ENCODE measurements at regions not wholly inside any gene's neighbourhood (a gene's known extent, or its start where the extent isn't known, plus 50 kb on each side); places are given as distances from the start of the nearest gene placed in this dataset.

GRCh38 chr6:146887447-146888077 is 288.8 kb downstream of the ADGB start:
- DNase-seq = no peak

DNA sequence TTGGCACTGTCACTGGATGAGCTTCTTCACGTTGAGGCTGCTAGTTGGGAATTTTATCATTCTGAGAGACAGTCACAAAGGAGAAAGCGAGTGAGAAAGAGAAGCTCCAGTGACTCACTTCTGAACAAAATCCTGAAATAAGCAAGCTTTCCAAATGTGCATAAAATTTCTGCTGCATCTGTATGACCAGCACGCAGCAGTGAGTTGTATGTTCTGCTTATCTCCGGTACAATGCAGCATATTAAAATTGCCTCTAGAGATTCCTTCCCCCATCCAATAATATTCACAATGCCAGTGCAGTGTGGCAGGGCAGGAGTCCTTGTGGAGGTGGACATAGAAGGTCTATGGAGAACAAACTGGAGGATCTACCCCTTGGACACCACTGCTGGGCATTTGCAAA is 290.5 kb downstream of the ADGB start:
- DNase-seq = no peak

- no peak for DNase-seq
Observed at GRCh38 chr6:146890172-146890571, 291.4 kb downstream of the ADGB start.

DNA sequence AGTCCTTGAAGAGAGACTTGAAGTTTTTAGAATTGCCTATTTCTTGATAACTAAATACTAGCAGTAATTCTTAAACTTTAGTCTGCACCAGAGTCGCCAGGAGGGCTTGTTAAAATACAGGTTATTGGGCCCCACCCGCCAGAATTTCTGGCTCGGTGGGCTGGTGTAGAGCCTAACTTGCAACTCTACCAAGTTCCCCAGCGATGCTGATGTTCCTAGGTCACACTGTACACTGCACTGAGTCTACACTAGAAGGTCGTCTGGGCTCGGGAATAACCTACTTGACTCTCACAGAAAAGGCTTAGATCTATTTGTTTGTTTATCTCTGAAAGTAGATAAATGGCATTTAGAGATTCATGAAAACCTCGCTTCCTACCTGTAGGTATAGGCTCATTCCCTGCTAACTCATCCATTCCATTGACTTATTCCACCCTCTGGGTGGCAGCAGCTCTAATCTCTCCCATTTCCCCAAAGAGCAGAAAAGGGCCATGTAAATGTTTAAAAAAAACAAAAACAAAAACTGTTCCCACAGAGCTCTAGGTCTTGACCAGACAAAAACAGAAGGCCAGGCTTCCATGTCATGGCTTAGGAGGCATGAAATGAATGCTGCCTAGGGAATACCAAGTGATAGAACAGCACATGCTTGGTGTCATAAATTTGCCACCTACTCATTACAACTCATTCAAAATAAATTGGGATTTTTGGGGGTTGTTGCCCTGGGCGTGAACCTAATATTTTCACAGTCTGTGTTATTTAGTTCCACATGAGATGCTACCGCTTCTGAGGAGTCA is 292.1 kb downstream of the ADGB start:
- no peak for DNase-seq

- DNase-seq = no peak
Observed at GRCh38 chr6:146891615-146892265, 293.0 kb downstream of the ADGB start.

GRCh38 chr6:146892283-146892612 is 293.5 kb downstream of the ADGB start:
- no peak for DNase-seq

GRCh38 chr6:146892613-146893401 is 294.0 kb downstream of the ADGB start:
- no peak for DNase-seq

DNA sequence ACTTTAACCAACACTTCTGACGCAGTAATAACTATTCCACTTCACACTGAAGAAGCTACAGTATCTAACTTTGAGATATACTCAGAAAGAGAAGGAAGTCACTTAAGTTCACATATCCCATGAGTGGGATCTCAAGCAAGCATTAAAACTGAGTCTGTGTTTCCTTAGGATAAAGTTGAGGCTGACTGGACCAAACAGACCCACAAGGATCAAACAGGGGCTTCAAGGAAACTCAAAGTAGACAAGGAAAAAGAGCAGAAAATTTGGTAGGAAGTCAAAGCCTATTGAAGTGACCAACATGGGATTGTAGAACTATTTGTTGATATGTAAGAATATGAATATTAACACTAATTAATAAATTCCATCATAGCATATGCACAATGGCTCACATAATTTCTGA is 294.9 kb downstream of the ADGB start:
- no peak for DNase-seq

DNA sequence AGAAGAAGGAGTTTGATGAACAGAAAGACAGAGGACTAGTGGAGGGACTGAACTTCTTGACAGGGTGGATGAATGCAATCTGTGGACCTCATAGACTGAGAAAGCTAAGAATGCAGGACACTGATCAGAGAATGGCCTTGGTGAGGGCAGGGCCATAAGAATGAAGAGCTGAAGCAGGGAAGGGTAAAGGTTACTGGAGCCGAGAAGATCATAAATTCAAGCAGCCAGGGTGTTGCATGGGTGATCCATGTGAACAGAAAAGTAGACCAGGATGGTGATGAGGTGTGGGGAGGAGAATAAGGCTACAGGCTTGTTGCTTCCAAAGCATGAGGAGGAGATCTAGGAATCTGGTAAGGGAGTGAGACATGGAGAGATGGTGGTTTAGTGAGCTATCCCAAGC is 295.9 kb downstream of the ADGB start:
- no peak for DNase-seq

GRCh38 chr6:146895101-146895771 is 296.5 kb downstream of the ADGB start:
- no peak for DNase-seq

DNA sequence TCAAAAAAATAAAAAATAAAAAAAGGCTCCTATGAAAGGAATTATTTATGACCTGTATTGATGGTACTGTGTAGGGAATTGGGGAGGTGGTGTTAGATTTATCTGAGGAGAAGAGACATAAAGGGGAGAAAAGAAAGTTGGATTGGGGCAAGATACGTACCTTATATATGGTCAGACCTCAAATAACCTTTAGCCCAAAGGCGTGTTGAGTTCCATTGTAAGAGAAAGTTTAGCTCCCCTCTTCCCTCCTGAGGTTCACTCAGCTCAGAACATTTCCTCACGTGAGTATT is 296.9 kb downstream of the ADGB start:
- DNase-seq = no peak

DNA sequence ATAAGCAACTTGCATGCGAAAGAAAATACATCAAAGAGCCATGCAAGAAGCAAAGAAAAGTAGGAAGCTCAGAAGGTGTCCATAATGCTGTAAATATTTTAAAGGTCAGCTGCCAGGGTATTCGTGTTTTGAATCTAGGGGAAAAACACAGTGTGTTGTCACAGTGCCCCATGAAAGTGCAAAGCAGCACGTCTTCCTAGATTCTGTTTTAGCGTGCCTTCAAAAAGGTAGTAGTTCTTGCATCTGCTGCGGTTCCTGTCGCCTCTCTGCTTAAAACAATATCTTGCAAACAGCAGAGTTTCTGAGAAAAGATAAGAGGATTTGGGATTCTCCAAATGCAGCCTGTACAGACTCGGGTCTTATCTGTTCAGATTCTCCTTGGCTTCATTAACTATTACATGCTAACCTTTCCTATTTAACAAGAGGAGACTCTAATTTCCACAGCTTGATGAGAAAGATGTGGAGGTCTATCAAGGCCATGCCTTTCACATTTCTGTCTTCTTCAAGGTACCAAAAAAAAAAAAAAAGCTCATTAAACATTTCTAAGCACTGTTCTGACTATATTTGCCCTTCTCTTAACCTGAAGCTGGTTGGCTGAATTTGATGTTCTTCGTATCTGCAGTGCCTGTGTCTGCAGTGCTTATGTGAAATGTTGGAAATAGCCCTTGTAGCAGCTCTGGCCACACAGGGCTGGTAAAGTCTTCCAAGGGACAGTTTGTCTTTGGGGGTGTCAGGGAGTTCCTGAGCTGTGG is 297.5 kb downstream of the ADGB start:
- no peak for DNase-seq

DNA sequence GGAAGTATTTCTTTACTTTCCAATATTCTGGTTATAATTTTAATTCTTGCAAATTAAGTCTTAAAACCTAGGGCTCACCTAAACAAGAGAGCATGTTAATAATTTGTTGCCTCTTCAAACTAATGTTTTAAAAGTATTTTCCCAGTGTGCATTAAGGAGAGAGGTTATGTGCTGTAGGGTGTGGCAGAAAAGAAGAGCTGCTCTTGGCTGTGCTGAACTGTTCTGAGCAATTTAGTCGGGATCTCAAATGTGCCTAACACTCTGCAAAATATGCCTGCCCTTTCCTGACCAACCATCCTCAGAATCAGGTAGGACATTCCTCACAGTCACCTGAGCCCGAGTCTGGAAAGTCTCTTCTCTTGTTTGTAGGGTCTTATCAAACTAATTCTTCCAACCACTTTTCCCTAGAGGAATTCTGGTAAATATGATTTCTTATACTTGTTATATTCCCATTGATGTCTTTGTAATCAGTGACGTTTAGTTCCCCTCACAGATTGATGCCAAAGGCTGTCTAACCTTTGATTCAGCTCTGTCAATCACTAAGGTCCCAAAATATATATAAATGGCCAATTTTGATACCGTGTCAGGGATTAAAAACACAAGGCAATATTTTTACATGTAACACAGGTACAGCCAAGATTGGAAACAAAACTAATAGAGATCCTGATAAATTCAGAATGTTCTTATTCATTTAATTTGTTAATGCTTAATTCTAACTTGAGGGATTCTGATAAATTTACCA is 298.4 kb downstream of the ADGB start:
- no peak for DNase-seq

- no peak for DNase-seq
Observed at GRCh38 chr6:146898069-146898887, 299.5 kb downstream of the ADGB start.

- no peak for DNase-seq
Observed at GRCh38 chr6:146898888-146899227, 300.1 kb downstream of the ADGB start.

- no peak for DNase-seq
Observed at GRCh38 chr6:146901940-146902816, 302.0 kb upstream of the STXBP5 start.

DNA sequence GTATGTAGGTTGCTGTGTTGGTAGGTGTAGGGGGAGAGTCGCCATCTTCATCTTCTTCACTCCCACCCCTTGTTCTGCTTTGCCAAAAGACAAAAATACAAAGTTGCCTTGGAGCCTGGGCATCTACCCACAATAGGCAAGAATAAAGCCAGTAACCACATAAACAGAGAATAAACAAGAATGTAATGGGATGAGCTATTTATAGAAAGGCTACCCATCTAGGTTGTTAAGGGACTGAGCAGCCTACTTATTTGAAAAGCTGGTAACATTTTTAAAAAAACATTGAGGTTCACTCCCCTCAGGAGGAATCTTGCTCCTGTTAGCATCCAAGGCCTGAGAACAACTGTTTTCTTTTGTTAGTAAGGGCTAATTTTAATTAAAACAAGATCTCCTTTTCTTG is 301.4 kb upstream of the STXBP5 start:
- no peak for DNase-seq

DNA sequence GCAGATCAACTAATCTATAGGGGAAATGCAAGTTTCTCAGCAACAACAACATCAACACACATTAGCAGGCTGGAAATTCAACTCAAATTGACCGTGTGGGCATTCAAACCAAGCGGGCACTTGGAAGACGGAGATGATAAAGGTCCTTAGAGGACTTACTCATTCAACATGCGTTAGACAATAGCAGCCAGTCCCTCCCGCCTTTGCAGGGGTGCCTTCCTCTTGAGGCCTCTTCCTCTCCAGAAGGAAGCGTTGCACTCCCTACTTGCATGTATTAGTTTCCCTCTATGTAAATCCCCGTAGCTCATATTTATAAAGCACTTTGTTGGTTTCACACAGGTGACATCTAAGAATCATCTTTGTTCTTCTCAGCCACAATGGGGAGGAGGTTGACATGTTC is 300.8 kb upstream of the STXBP5 start:
- DNase-seq = no peak

DNA sequence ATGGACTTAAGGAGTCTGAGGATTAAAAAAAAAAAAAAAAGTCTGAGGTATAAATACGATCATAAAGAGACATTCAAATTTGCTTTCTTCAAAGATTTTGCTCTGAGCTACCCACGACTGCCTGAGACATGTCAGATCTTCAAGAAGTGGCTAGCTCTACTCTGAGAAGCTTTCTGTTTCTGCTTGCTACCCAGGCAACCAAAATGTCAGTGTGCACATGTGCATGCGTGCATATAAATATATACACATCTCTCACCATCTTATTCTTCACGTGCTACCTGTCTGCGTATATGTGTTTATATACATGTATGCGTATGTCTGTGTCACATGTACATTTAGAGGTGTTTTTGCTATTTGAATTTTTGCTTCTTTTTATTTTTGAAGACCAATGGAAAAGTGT is 299.6 kb upstream of the STXBP5 start:
- no peak for DNase-seq

DNA sequence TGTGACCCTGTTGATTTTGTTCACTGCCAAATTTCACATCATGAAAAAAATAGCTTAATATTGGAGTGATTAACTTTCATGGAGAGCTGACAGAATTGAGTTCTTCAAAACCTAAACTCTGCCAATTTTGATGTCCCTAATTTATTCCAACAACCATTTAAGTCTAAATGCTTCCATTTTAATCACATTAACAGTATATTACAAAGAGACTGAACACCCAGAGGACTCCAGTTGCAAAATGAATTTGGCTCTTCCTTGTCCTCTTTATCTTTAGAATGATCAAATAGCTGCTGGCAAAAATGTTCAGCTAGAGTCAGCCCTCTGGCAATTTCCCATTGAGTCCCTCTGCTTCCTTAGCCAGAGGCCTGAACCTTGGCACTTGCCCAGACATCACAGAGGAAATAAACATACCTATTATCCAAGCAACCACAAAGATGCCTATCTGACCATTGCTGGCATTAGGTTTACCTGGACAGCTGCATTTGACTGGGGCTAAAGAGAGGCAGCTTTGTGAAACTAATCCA is 299.0 kb upstream of the STXBP5 start:
- DNase-seq = no peak
